SK-N-SH (cell line): ENCODE measurements at regions not wholly inside any gene's neighbourhood (a gene's known extent, or its start where the extent isn't known, plus 50 kb on each side); places are given as distances from the start of the nearest gene placed in this dataset.

Experiments
- CTCF ChIA-PET: fragments of 300-600, 350-600 bp; formaldehyde crosslinking; extraction: SDS; loops from one replicate; lab custom pipeline; 2021; lab: Yijun Ruan, JAX
- POLR2A ChIA-PET: fragments of 350-600 bp; sonication (Branson Sonifier 250); formaldehyde crosslinking; extraction: SDS; loops from one replicate; lab custom pipeline; 2020; ENCODE audit warnings: antibody characterized with exemption, inconsistent platforms; lab: Yijun Ruan, JAX
- DNase-seq: peaks from one replicate; pipeline ENCODE4 v3.0.0; 2012
- H2AFZ ChIP-seq: fragments of 200-600 bp; sonication (generic); 2 replicates; pipeline ENCODE4 v1.8.1; 2016; ENCODE audit warnings: antibody characterized with exemption, mild to moderate bottlenecking, low read depth
- H3F3A ChIP-seq: fragments of 200-600 bp; sonication (generic); replicated peaks from 2 replicates; pipeline ENCODE3; 2016; ENCODE audit warnings: antibody characterized with exemption, mild to moderate bottlenecking; ENCODE audit not compliant: insufficient read depth
- H3K27ac ChIP-seq, 2 experiments: fragments of 200-500 bp in 1 of 2; fragments of 200-600 bp in 1 of 2; sonication (Bioruptor generic) in 1 of 2; sonication (generic), shearing (Covaris generic) in 1 of 2; 2 replicates each; pipeline versions ENCODE4 v1.5.1 to v1.6.1; 2014 to 2016; ENCODE audit warnings: low read depth in 2 of 2, inconsistent platforms in 1 of 2, low read length in 1 of 2, mild to moderate bottlenecking in 1 of 2, mixed read lengths in 1 of 2
- H3K27me3 ChIP-seq: fragments of 200-600 bp; sonication (generic), shearing (Covaris generic); 2 replicates; pipeline ENCODE4 v1.6.1; 2016; ENCODE audit warnings: mixed run types; ENCODE audit not compliant: insufficient read depth
- H3K36me3 ChIP-seq, 2 experiments: fragments of 200-500 bp in 1 of 2; fragments of 200-600 bp in 1 of 2; sonication (Bioruptor generic) in 1 of 2; sonication (generic) in 1 of 2; replicated peaks in 1 of 2; 2 replicates each; pipeline versions ENCODE3 to v1.5.1; 2014 to 2016; ENCODE audit warnings: low read length in 1 of 2, mild to moderate bottlenecking in 1 of 2; ENCODE audit not compliant: insufficient read depth in 2 of 2, control insufficient read depth in 1 of 2
- H3K4me1 ChIP-seq, 2 experiments: fragments of 200-500 bp in 1 of 2; fragments of 200-600 bp in 1 of 2; sonication (Bioruptor generic) in 1 of 2; sonication (generic), shearing (Covaris generic) in 1 of 2; 2 replicates each; pipeline versions ENCODE4 v1.5.1 to v1.6.1; 2014 to 2016; ENCODE audit warnings: low read depth in 1 of 2, low read length in 1 of 2, mixed run types in 1 of 2; ENCODE audit not compliant: insufficient read depth in 2 of 2, control insufficient read depth in 1 of 2
- H3K4me2 ChIP-seq: fragments of 200-600 bp; sonication (generic), shearing (Covaris generic); 2 replicates; pipeline ENCODE4 v1.6.1; 2017; ENCODE audit warnings: mixed run types
- H3K4me3 ChIP-seq, 2 experiments: fragments of 200-500 bp in 1 of 2; fragments of 200-600 bp in 1 of 2; sonication (Bioruptor generic) in 1 of 2; sonication (generic), shearing (Covaris generic) in 1 of 2; 2 replicates each; pipeline versions ENCODE4 v1.5.1 to v1.8.1; 2014 to 2016; ENCODE audit warnings: low read depth in 2 of 2, inconsistent platforms in 1 of 2, low read length in 1 of 2, mild to moderate bottlenecking in 1 of 2, mixed read lengths in 1 of 2, moderate library complexity in 1 of 2
- H3K79me2 ChIP-seq: fragments of 200-600 bp; sonication (generic); 2 replicates; pipeline ENCODE4 v1.8.1; 2017; ENCODE audit warnings: mild to moderate bottlenecking; ENCODE audit not compliant: insufficient read depth
- H3K9ac ChIP-seq: fragments of 200-600 bp; sonication (generic); 2 replicates; pipeline ENCODE4 v1.6.1; 2017; ENCODE audit warnings: mixed run types
- H3K9me2 ChIP-seq: fragments of 200-600 bp; sonication (generic); 2 replicates; pipeline ENCODE4 v1.6.1; 2017; ENCODE audit warnings: mixed run types
- H3K9me3 ChIP-seq: fragments of 200-600 bp; sonication (generic); 2 replicates; pipeline ENCODE4 v1.6.1; 2017; ENCODE audit warnings: mixed run types, mild to moderate bottlenecking, moderate library complexity
- H4K20me1 ChIP-seq: fragments of 200-600 bp; sonication (generic); 2 replicates; pipeline ENCODE4 v1.6.1; 2017; ENCODE audit warnings: mild to moderate bottlenecking, mixed run types; ENCODE audit not compliant: insufficient read depth
- ELF1 ChIP-seq: IDR thresholded peaks from 2 replicates; pipeline ENCODE4 v1.4.0; 2012
- EP300 ChIP-seq, 2 experiments: IDR thresholded peaks; 2 replicates each; pipeline versions ENCODE4 v1.4.0 to v1.6.1; 2012; ENCODE audit warnings: borderline replicate concordance in 1 of 2, low read depth in 1 of 2, low read length in 1 of 2
- FOSL2 ChIP-seq: IDR thresholded peaks from 2 replicates; pipeline ENCODE4 v1.4.0; 2012; ENCODE audit warnings: low read depth, mild to moderate bottlenecking, moderate library complexity, borderline replicate concordance
- FOXM1 ChIP-seq: IDR thresholded peaks from 2 replicates; pipeline ENCODE4 v1.4.0; 2012; ENCODE audit warnings: low read depth, mild to moderate bottlenecking
- GABPA ChIP-seq: IDR thresholded peaks from 2 replicates; pipeline ENCODE4 v1.4.0; 2012; ENCODE audit warnings: low read depth, mild to moderate bottlenecking
- GATA2 ChIP-seq: sonication (generic); formaldehyde crosslinking; IDR thresholded peaks from 2 replicates; pipeline ENCODE4 v1.5.0; 2020; ENCODE audit warnings: mild to moderate bottlenecking, missing genetic modification reagents
- IRF3 ChIP-seq: fragments of 150-350 bp; IDR thresholded peaks from 2 replicates; pipeline ENCODE4 v1.6.1; 2016; ENCODE audit warnings: mild to moderate bottlenecking, low read depth, low read length
- JUND ChIP-seq: IDR thresholded peaks from 2 replicates; pipeline ENCODE4 v1.4.0; 2012
- MEF2A ChIP-seq: IDR thresholded peaks from 2 replicates; pipeline ENCODE4 v1.4.0; 2012; ENCODE audit warnings: low read depth, borderline replicate concordance
- NFIC ChIP-seq: IDR thresholded peaks from 2 replicates; pipeline ENCODE4 v1.4.0; 2012; ENCODE audit warnings: borderline replicate concordance
- NRF1 ChIP-seq: IDR thresholded peaks from 2 replicates; pipeline ENCODE4 v1.6.1; 2012; ENCODE audit warnings: low read depth, mild to moderate bottlenecking, low read length
- POLR2AphosphoS5 ChIP-seq: IDR thresholded peaks from 2 replicates; pipeline ENCODE4 v1.6.1; 2012; ENCODE audit warnings: low read depth, low read length
- REST ChIP-seq: IDR thresholded peaks from 2 replicates; pipeline ENCODE4 v1.6.1; 2012; ENCODE audit warnings: mild to moderate bottlenecking, low read depth, low read length, moderate library complexity
- SMC3 ChIP-seq: IDR thresholded peaks from 2 replicates; pipeline ENCODE4 v1.6.1; 2012; ENCODE audit warnings: low read depth, low read length, improper control_type of control experiment
- TAF1 ChIP-seq: IDR thresholded peaks from 2 replicates; pipeline ENCODE4 v1.6.1; 2012; ENCODE audit warnings: low read depth, mild to moderate bottlenecking, low read length, moderate library complexity, borderline replicate concordance
- TCF12 ChIP-seq: IDR thresholded peaks from 2 replicates; pipeline ENCODE4 v1.4.0; 2012
- USF2 ChIP-seq: fragments of 150-350 bp; IDR thresholded peaks from 2 replicates; pipeline ENCODE4 v1.6.1; 2017; ENCODE audit warnings: antibody characterized with exemption, low read length, low read depth, borderline replicate concordance
- WGBS: methylation state at CpG from one replicate; pipeline ENCODE4 v1.1.6; 2017; ENCODE audit warnings: low lambda C conversion rate; 5-methylcytosine and 5-hydroxymethylcytosine counted together
- TF ChIP-seq, protein P1 (sequence below): IDR thresholded peaks from 2 replicates; pipeline ENCODE4; 2012
- TF ChIP-seq, protein P2 (sequence below): IDR thresholded peaks from 2 replicates; pipeline ENCODE4 v1.4.0; 2012; ENCODE audit warnings: low read depth

GRCh38 chr15:61382927-61383326, 153.8 kb upstream of the RORA start:
- CTCF ChIA-PET = no interaction called here
- H3K9ac ChIP-seq = no peak overlapping the region
- H3F3A ChIP-seq = no peaks in the 10 kb centered on the region
- no peaks in the 10 kb centered on the region for H3K9me2 ChIP-seq
- POLR2A ChIA-PET = no interaction called here
- H3K36me3 ChIP-seq = no peaks in the 10 kb centered on the region
- H4K20me1 ChIP-seq = no peaks in the 10 kb centered on the region
- DNase-seq = no peak
- no peak overlapping the region for H3K27ac ChIP-seq
- no peak overlapping the region for H3K4me2 ChIP-seq
- 18% methylated on average over 1 of the region's 1 CpG for WGBS
- H3K27me3 ChIP-seq = no peaks in the 10 kb centered on the region
- no peak overlapping the region for H3K4me3 ChIP-seq
- no peak overlapping the region for H2AFZ ChIP-seq
- H3K4me1 ChIP-seq = no peaks in the 10 kb centered on the region
- H3K79me2 ChIP-seq = no peaks in the 10 kb centered on the region
- TF ChIP-seq POLR2AphosphoS5 (no peak), TAF1 (no peak), FOXM1 (no peak), GATA2 (no peak), NFIC (no peak), JUND (no peak)
- TF ChIP-seq, all 33 proteins: peak for 0
- no peaks in the 10 kb centered on the region for H3K9me3 ChIP-seq

DNA sequence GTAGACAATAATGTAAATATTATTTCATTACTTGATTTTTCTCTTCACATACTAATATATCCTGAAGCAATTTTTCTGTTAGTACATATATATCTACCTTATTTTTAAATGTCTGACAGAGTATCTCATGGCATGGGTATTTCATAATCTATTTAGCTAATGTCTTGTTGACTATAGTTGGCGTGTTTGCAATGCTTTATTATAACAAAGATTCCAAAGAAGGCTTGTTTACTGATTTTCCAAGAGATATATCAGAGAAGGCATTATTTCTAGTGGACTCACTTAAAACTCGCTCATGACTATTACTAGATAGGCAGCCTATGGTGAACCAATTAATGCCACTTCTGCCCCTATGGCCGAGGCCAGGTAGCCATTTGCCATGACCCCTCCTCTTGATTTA, 152.4 kb upstream of the RORA start:
- no peak overlapping the region for H2AFZ ChIP-seq
- H3K27me3 ChIP-seq = no peaks in the 10 kb centered on the region
- H3K36me3 ChIP-seq = no peaks in the 10 kb centered on the region
- H3F3A ChIP-seq = no peaks in the 10 kb centered on the region
- H3K9me3 ChIP-seq = no peaks in the 10 kb centered on the region
- DNase-seq = no peak
- CTCF ChIA-PET = no interaction called here
- no peaks in the 10 kb centered on the region for H4K20me1 ChIP-seq
- POLR2A ChIA-PET = no interaction called here
- H3K4me3 ChIP-seq = no peak overlapping the region
- H3K9me2 ChIP-seq = no peaks in the 10 kb centered on the region
- H3K4me1 ChIP-seq = no peaks in the 10 kb centered on the region
- no peak overlapping the region for H3K9ac ChIP-seq
- 31% methylated on average over 3 of the region's 3 CpGs for WGBS
- no peak overlapping the region for H3K27ac ChIP-seq
- no peaks in the 10 kb centered on the region for H3K79me2 ChIP-seq
- no peak overlapping the region for H3K4me2 ChIP-seq
- no peak for TF ChIP-seq ELF1
- TF ChIP-seq, protein P1, sequence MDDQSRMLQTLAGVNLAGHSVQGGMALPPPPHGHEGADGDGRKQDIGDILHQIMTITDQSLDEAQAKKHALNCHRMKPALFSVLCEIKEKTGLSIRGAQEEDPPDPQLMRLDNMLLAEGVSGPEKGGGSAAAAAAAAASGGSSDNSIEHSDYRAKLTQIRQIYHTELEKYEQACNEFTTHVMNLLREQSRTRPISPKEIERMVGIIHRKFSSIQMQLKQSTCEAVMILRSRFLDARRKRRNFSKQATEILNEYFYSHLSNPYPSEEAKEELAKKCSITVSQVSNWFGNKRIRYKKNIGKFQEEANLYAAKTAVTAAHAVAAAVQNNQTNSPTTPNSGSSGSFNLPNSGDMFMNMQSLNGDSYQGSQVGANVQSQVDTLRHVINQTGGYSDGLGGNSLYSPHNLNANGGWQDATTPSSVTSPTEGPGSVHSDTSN = no peak
- TF ChIP-seq SMC3 = no peak
- TF ChIP-seq TCF12 = no peak
- no peak for TF ChIP-seq IRF3
- no peak for TF ChIP-seq EP300 (IDR thresholded peaks at IDR 0.05; ENCODE audit: borderline replicate concordance in 1 of 2, low read depth in 1 of 2, low read length in 1 of 2)
- no peak for TF ChIP-seq GABPA

DNA sequence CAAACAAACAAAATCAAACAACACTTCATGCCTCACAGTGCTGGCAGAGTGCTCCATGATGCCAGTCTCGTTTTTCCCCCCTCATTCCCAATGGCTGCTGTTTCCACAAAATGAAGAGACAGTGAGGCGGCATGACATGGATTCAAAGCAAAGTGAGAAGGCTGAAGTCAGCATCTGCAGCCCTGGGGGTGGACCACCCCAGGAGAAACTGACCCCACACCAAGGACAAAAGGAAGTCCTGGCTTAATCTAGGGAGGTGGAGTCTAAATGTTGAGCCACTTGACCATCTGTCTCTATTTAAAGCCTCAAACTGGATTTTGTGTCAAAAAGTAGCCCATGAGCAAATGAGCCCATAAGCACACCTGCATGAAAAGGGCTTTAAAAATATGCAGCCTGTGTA, 151.2 kb upstream of the RORA start:
- H3K9me3 ChIP-seq = no peaks in the 10 kb centered on the region
- H3K36me3 ChIP-seq = no peaks in the 10 kb centered on the region
- no peaks in the 10 kb centered on the region for H3F3A ChIP-seq
- DNase-seq = no peak
- no peaks in the 10 kb centered on the region for H3K9me2 ChIP-seq
- ChIA-PET POLR2A (no interaction called here), CTCF (no interaction called here)
- no peaks in the 10 kb centered on the region for H3K27me3 ChIP-seq
- no peaks in the 10 kb centered on the region for H3K4me1 ChIP-seq
- H2AFZ ChIP-seq = no peak overlapping the region
- no peak overlapping the region for H3K9ac ChIP-seq
- no peak overlapping the region for H3K4me3 ChIP-seq
- no peaks in the 10 kb centered on the region for H4K20me1 ChIP-seq
- WGBS = 22% methylated on average over 2 of the region's 2 CpGs
- no peak overlapping the region for H3K4me2 ChIP-seq
- no peaks in the 10 kb centered on the region for H3K79me2 ChIP-seq
- no peak overlapping the region for H3K27ac ChIP-seq
- TF ChIP-seq GABPA = no peak
- TF ChIP-seq USF2 = no peak
- TF ChIP-seq, protein P2, sequence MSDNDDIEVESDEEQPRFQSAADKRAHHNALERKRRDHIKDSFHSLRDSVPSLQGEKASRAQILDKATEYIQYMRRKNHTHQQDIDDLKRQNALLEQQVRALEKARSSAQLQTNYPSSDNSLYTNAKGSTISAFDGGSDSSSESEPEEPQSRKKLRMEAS = no peak
- no peak for TF ChIP-seq NRF1
- TF ChIP-seq NFIC = no peak
- TF ChIP-seq REST = no peak
- no peak for TF ChIP-seq FOSL2
- TF ChIP-seq MEF2A = no peak
